MM.1S (cell line): ENCODE measurements at regions not wholly inside any gene's neighbourhood (a gene's known extent, or its start where the extent isn't known, plus 50 kb on each side); places are given as distances from the start of the nearest gene placed in this dataset.
"Not testable (repeated sequence)": the region's sequence is repeated elsewhere in the genome, so short reads cannot be mapped to it uniquely, and the experiment has no call there.

Experiments
- DNase-seq: peaks from one replicate; pipeline ENCODE4 v3.0.0-alpha.2; 2015
- H2AFZ ChIP-seq: fragments of 300-600 bp; sonication (generic); 2 replicates; pipeline ENCODE4 v1.6.0; 2016; ENCODE audit warnings: antibody characterized with exemption, low read length
- H3F3A ChIP-seq: fragments of 300-600 bp; sonication (generic); 2 replicates; pipeline ENCODE4 v1.6.1; 2016; ENCODE audit warnings: mild to moderate bottlenecking, antibody characterized with exemption, low read length, moderate library complexity, mixed read lengths; ENCODE audit not compliant: insufficient read depth
- H3K27ac ChIP-seq: fragments of 300-600 bp; sonication (generic); 2 replicates; pipeline ENCODE4 v1.5.1; 2016; ENCODE audit warnings: mild to moderate bottlenecking, low read length
- H3K27me3 ChIP-seq: fragments of 300-600 bp; sonication (generic); replicated peaks from 2 replicates; pipeline ENCODE4 v1.6.0; 2016; ENCODE audit warnings: low read length; ENCODE audit not compliant: insufficient read depth
- H3K36me3 ChIP-seq: fragments of 300-600 bp; sonication (generic); replicated peaks from 2 replicates; pipeline ENCODE4 v1.6.1; 2016; ENCODE audit warnings: mild to moderate bottlenecking, low read length, mixed read lengths; ENCODE audit not compliant: insufficient read depth
- H3K4me1 ChIP-seq: fragments of 300-600 bp; sonication (generic); 2 replicates; pipeline ENCODE4 v1.6.1; 2016; ENCODE audit warnings: low read length, mixed read lengths
- H3K4me2 ChIP-seq: fragments of 300-600 bp; sonication (generic); 2 replicates; pipeline ENCODE4 v1.6.0; 2016; ENCODE audit warnings: low read depth, low read length
- H3K4me3 ChIP-seq: fragments of 300-600 bp; sonication (generic); 2 replicates; pipeline ENCODE4 v1.5.1; 2016; ENCODE audit warnings: low read length, mixed read lengths
- H3K79me2 ChIP-seq: fragments of 300-600 bp; sonication (generic); 2 replicates; pipeline ENCODE4 v1.6.1; 2016; ENCODE audit warnings: mixed run types, low read length, mixed read lengths
- H3K9ac ChIP-seq: fragments of 300-600 bp; sonication (generic); 2 replicates; pipeline ENCODE4 v1.6.1; 2016; ENCODE audit warnings: low read length, mixed read lengths
- H3K9me2 ChIP-seq: fragments of 300-600 bp; sonication (generic); replicated peaks from 2 replicates; pipeline ENCODE4 v1.6.1; 2016; ENCODE audit warnings: mild to moderate bottlenecking, low read length, mixed read lengths; ENCODE audit not compliant: insufficient read depth
- H3K9me3 ChIP-seq: fragments of 300-600 bp; sonication (generic); replicated peaks from 2 replicates; pipeline ENCODE4 v1.6.1; 2016; ENCODE audit warnings: mild to moderate bottlenecking, low read length, mixed read lengths; ENCODE audit not compliant: insufficient read depth
- H4K20me1 ChIP-seq: fragments of 300-600 bp; sonication (generic); 2 replicates; pipeline ENCODE4 v1.6.1; 2016; ENCODE audit warnings: mild to moderate bottlenecking, low read length, moderate library complexity, mixed read lengths; ENCODE audit not compliant: insufficient read depth
- CTCF ChIP-seq: fragments of 300-600 bp; sonication (generic); IDR thresholded peaks from 2 replicates; pipeline ENCODE4 v1.5.1; 2016; ENCODE audit warnings: antibody characterized with exemption, low read length, mixed read lengths
- EZH2 ChIP-seq: fragments of 300-600 bp; sonication (generic); optimal IDR thresholded peaks from 2 replicates; pipeline ENCODE3; 2017; ENCODE audit warnings: low read depth, mild to moderate bottlenecking, antibody characterized with exemption, low read length, mixed read lengths
- EZH2phosphoT487 ChIP-seq: fragments of 300-600 bp; sonication (generic); IDR thresholded peaks from 2 replicates; pipeline ENCODE4 v1.6.1; 2018; ENCODE audit warnings: antibody characterized with exemption, low read length

DNA sequence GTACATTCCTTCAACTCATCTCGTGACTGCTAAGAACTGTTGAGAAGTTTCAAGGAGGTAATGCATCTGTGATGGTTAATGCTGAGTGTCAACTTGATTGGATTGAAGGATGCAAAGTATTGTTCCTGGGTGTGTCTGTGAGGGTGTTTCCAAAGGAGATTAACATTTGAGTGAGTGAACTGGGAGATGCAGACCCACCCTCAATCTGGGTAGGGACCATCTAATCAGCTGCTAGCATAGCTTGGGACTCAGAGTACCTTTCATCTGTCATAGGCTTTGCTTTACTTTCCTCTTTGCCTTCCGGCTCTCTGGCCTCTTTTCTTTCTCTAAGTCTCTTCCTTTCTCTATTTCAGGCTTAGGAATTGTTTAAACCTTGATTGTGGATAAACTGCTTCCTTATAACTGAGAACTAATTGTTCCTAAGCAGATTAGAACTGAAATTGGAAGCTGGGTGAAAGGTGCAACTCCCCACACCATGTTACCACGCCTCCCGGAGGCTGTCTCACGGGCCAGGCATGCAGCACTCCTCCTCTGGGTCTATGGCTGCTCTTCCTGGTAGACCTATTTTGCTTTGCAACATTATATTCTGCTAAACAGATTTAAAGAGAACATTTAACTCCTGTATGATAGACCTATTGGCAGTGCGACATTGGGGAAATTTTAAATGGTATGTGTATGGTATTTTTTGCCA lies 298.2 kb downstream of the CCSER2 start:
- Histone ChIP-seq H3K9me3 (no peaks in the 10 kb centered on the region), H3K79me2 (no peaks in the 10 kb centered on the region), H3K4me2 (no peak overlapping the region), H3K4me1 (no peaks in the 10 kb centered on the region), H4K20me1 (no peaks in the 10 kb centered on the region), H3K9ac (no peak overlapping the region), H3K36me3 (no peaks in the 10 kb centered on the region), H3K27ac (no peak overlapping the region), H3F3A (no peaks in the 10 kb centered on the region), H3K4me3 (no peak overlapping the region), H3K9me2 (no peaks in the 10 kb centered on the region), H2AFZ (no peak overlapping the region), H3K27me3 (no peaks in the 10 kb centered on the region)
- DNase-seq = no peak
- TF ChIP-seq CTCF (no peak), EZH2 (no peak), EZH2phosphoT487 (no peak)

DNA sequence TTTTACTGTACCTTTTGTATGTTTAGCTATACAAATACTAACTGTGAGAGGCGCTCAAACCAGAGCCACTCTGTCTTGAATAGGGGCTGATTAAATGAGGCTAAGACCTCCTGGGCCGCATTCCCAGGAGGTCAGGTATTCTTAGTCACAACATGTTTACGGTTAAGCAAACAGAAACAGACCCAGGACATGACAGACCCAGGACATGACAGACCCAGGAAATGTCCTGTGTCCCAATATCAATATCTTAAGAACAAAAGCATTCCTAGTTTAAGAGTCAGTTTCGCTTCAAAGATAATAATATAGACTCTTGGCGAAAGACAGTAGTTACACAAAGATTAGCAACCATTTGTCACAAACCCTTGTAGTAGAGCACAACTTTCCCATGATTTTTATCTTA lies 304.5 kb downstream of the CCSER2 start:
- Histone ChIP-seq H3K27ac (no peak overlapping the region), H3K4me1 (no peaks in the 10 kb centered on the region), H3K36me3 (no peaks in the 10 kb centered on the region), H3K79me2 (no peaks in the 10 kb centered on the region), H3K4me3 (no peak overlapping the region), H3F3A (no peaks in the 10 kb centered on the region), H3K4me2 (no peak overlapping the region), H4K20me1 (no peaks in the 10 kb centered on the region), H3K9me3 (no peaks in the 10 kb centered on the region), H3K9me2 (no peaks in the 10 kb centered on the region), H3K9ac (no peak overlapping the region), H2AFZ (no peak overlapping the region), H3K27me3 (no peaks in the 10 kb centered on the region)
- DNase-seq = no peak
- TF ChIP-seq EZH2 (no peak), CTCF (no peak), EZH2phosphoT487 (no peak)

DNA sequence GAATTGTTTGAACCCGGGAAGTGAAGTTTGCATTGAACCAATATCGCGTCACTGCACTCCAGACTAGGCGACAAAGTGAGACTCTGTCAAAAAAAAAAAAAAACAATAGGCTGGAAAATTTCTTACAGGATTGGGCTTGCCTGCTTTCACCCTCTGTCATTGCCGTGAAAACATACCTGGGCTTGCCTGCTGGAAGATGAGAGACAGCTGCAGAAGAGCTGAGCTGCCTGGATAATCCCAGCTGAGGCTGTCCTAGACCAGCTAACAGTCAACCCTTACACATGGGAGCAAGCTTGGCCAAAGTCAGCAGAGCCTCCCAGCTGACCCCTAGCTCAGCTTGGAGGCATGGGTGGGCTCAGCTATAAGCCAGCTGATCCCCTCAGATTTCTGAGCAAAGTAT lies 306.2 kb downstream of the CCSER2 start:
- Histone ChIP-seq H3K4me3 (no peak overlapping the region), H3K36me3 (no peaks in the 10 kb centered on the region), H3K4me1 (no peaks in the 10 kb centered on the region), H3K79me2 (no peaks in the 10 kb centered on the region), H3F3A (no peaks in the 10 kb centered on the region), H3K27ac (no peak overlapping the region), H2AFZ (no peak overlapping the region), H3K9ac (no peak overlapping the region), H3K4me2 (no peak overlapping the region), H3K27me3 (no peaks in the 10 kb centered on the region), H4K20me1 (no peaks in the 10 kb centered on the region), H3K9me3 (no peaks in the 10 kb centered on the region), H3K9me2 (no peaks in the 10 kb centered on the region)
- DNase-seq = no peak
- TF ChIP-seq EZH2phosphoT487 = no peak
- no peak for TF ChIP-seq EZH2
- TF ChIP-seq CTCF = no peak

- not testable (repeated sequence) for H3K27me3 ChIP-seq, H3K4me3 ChIP-seq, H3K4me2 ChIP-seq, H3K9me2 ChIP-seq, H3K36me3 ChIP-seq, H3K9me3 ChIP-seq, H3K9ac ChIP-seq, DNase-seq, H4K20me1 ChIP-seq, H3K79me2 ChIP-seq, H3K27ac ChIP-seq, H2AFZ ChIP-seq, H3F3A ChIP-seq
- peaks cover 10% of the 10 kb centered on the region; the same call in 1 of the 2 replicates for H3K4me1 ChIP-seq
These were observed 322.2 kb downstream of the CCSER2 start for GRCh38 chr10:84650628-84651027.
